ENCODE measurements at regions not wholly inside any gene's neighbourhood (a gene's known extent, or its start where the extent isn't known, plus 50 kb on each side); places are given as distances from the start of the nearest gene placed in this dataset.

DNA sequence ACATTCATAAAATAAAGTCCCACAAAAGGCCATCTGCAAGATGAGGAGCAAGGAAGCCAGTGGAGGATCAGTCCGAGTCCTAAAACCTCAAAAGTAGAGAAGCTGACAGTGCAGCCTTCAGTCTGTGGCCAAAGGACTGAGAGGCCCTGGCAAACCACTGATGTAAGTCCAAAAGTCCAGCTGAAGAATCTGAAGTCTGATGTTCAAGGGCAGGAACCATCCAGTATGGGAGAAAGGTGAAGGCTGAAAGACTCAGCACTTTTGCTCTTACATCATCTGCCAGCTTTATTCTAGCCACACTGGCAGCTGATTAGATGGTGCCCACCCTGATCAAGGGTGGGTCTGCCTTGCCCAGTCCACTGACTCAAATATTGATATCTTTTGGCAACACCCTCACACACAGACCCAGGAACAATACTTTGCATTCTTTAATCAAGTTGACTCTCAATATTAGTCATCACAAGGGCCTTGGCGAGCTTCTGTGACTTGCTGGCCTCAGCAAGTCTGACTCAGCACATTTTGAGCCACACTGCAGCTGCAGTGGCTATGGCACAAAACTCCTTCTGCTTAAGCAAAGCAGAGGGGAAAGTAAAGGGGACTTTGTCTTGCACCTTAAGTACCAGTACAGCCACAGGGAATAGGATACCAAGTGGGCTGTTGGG lies 1370.3 kb upstream of the CITED2 start:
- Histone ChIP-seq H3K27ac (peak overlapping the region in 3 of 5 donors; percentile 63 to 73 (median 72)), H3K27me3 (no peaks in the 10 kb centered on the region), H3K4me1 (replicated peaks in 1 of 2) (peaks cover 0 to 8% of the 10 kb centered on the region in 2 donors), H3K36me3 (replicated peaks in 1 of 2) (no peaks in the 10 kb centered on the region), H3K9me3 (replicated peaks in 1 of 3) (no peaks in the 10 kb centered on the region), H3K4me3 (no peak overlapping the region)
- peak; percentile 61 to 83 (median 78) for DNase-seq
- TF ChIP-seq, protein P1, sequence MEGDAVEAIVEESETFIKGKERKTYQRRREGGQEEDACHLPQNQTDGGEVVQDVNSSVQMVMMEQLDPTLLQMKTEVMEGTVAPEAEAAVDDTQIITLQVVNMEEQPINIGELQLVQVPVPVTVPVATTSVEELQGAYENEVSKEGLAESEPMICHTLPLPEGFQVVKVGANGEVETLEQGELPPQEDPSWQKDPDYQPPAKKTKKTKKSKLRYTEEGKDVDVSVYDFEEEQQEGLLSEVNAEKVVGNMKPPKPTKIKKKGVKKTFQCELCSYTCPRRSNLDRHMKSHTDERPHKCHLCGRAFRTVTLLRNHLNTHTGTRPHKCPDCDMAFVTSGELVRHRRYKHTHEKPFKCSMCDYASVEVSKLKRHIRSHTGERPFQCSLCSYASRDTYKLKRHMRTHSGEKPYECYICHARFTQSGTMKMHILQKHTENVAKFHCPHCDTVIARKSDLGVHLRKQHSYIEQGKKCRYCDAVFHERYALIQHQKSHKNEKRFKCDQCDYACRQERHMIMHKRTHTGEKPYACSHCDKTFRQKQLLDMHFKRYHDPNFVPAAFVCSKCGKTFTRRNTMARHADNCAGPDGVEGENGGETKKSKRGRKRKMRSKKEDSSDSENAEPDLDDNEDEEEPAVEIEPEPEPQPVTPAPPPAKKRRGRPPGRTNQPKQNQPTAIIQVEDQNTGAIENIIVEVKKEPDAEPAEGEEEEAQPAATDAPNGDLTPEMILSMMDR (IDR thresholded peaks at IDR 0.05) = no peak
- TF ChIP-seq POLR2A (IDR thresholded peaks at IDR 0.05) = no peak
- 41 to 55% (median 47%) methylated on average over 2 of the region's 2 CpGs for WGBS, 4 donors
- intact Hi-C loops (cut with DNase I) = no loop called here

DNA sequence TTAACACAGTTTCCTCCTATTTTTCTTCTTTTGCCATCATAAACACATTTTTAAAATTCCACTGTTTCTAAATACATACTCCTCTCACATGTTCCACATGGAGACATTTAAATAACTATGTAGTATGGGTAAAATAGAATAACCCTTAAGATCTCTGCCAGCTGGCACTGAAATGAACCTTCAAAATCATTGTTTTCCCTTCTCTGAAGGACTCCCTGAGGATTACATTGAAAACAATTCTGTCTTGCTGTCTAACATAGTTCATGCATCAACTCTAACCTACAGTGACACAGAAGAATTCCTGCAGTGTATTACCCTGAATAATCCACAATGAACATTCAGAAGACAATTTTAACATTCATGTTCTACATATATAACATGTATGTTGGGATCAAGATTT lies 1361.8 kb upstream of the CITED2 start:
- H3K9me3 ChIP-seq (replicated peaks in 1 of 3) = no peaks in the 10 kb centered on the region
- no peaks in the 10 kb centered on the region for H3K36me3 ChIP-seq (replicated peaks in 1 of 2)
- H3K4me3 ChIP-seq = no peak overlapping the region
- H3K27me3 ChIP-seq = no peaks in the 10 kb centered on the region
- DNase-seq = no peak
- peaks cover 5 to 20% of the 10 kb centered on the region in 2 donors for H3K4me1 ChIP-seq (replicated peaks in 1 of 2)
- TF ChIP-seq POLR2A (IDR thresholded peaks at IDR 0.05) = no peak
- TF ChIP-seq, protein P1 (IDR thresholded peaks at IDR 0.05) = no peak
- H3K27ac ChIP-seq = no peak overlapping the region
- intact Hi-C loops (cut with DNase I) = no loop called here

DNA sequence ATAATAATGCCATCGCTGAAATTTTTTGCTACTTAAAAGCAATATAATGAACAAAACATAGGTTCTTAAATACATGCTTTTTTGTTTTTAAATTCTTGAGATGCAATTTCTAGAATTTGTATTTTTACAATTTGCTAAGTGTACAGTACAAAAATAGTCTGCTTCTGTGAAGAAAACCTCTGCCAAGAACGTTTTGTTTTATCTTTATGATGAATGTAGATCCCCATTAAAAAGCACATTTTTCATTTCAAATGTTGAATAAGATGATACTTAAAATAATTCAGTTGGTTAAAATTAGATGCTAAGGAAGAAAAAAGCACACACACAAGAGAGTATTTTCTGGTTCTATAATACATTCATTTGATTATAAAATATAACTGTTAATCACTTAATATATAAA lies 1358.5 kb upstream of the CITED2 start:
- 47 to 55% (median 51%) methylated on average over 2 of the region's 2 CpGs for WGBS, 4 donors
- Histone ChIP-seq H3K4me3 (no peak overlapping the region), H3K27me3 (no peaks in the 10 kb centered on the region), H3K36me3 (replicated peaks in 1 of 2) (no peaks in the 10 kb centered on the region), H3K4me1 (replicated peaks in 1 of 2) (peaks cover 5 to 20% of the 10 kb centered on the region in 2 donors), H3K9me3 (replicated peaks in 1 of 3) (no peaks in the 10 kb centered on the region), H3K27ac (no peak overlapping the region)
- TF ChIP-seq, protein P1 (IDR thresholded peaks at IDR 0.05) = no peak
- TF ChIP-seq POLR2A (IDR thresholded peaks at IDR 0.05) = no peak
- DNase-seq = no peak
- intact Hi-C loops (cut with DNase I) = no loop called here

DNA sequence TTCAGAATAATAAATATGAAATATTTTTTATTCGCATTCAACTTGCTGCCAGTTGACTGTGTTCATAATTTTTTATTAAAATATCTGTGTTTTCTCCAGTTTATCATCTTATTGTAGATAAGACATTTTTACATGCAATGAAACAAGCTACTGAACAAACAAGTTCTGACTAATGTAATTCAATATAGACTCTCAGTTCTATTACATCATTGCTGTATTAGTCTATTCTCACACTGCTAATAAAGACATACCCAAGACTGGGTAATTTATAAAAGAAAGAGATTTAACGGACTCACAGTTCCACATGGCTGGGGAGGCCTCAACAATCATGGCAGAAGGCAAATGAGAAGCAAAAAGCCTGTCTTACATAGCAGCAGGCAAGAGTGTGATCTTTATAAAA lies 1357.7 kb upstream of the CITED2 start:
- WGBS, 4 donors = 76 to 87% (median 82%) methylated on average over 2 of the region's 2 CpGs
- no peak overlapping the region for H3K4me3 ChIP-seq
- H3K27me3 ChIP-seq = no peaks in the 10 kb centered on the region
- no peaks in the 10 kb centered on the region for H3K36me3 ChIP-seq (replicated peaks in 1 of 2)
- no peaks in the 10 kb centered on the region for H3K9me3 ChIP-seq (replicated peaks in 1 of 3)
- H3K4me1 ChIP-seq (replicated peaks in 1 of 2) = peaks cover 5 to 20% of the 10 kb centered on the region in 2 donors
- no peak for TF ChIP-seq POLR2A (IDR thresholded peaks at IDR 0.05)
- intact Hi-C loops (cut with DNase I) = no loop called here
- H3K27ac ChIP-seq = no peak overlapping the region
- DNase-seq = no peak

DNA sequence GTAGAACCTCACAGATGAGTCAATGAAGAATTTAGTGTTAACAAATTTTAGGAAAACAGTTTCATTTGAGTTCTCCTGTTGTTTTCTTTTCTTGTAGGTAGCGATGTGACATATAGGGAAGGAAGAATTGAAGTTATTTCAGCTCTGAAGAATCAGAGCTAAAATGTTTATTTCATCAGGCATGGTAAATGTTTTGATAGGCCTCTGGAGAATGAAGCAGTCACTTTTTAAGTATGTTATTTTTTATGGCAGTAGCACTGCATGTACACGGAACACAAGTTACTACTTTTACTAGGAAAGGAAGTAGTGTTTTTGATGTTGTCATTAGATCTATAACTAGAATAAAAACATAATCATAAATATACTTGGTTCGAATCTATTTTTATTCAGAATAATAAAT lies 1357.3 kb upstream of the CITED2 start:
- no peaks in the 10 kb centered on the region for H3K27me3 ChIP-seq
- no peaks in the 10 kb centered on the region for H3K9me3 ChIP-seq (replicated peaks in 1 of 3)
- WGBS, 4 donors = 77 to 87% (median 82%) methylated on average over 3 of the region's 3 CpGs
- no peak overlapping the region for H3K4me3 ChIP-seq
- H3K36me3 ChIP-seq (replicated peaks in 1 of 2) = no peaks in the 10 kb centered on the region
- DNase-seq = no peak
- intact Hi-C loops (cut with DNase I) = no loop called here
- H3K27ac ChIP-seq = no peak overlapping the region
- H3K4me1 ChIP-seq (replicated peaks in 1 of 2) = peaks cover 5 to 20% of the 10 kb centered on the region in 2 donors
- no peak for TF ChIP-seq POLR2A (IDR thresholded peaks at IDR 0.05)
- TF ChIP-seq, protein P1 (IDR thresholded peaks at IDR 0.05) = no peak
